Ectodermal cell (in vitro differentiated cells): ENCODE measurements at regions not wholly inside any gene's neighbourhood (a gene's known extent, or its start where the extent isn't known, plus 50 kb on each side); places are given as distances from the start of the nearest gene placed in this dataset.
"Not testable (repeated sequence)": the region's sequence is repeated elsewhere in the genome, so short reads cannot be mapped to it uniquely, and the experiment has no call there.

ENCODE experiments used
- H3K27ac ChIP-seq: 2 replicates; pipeline ENCODE4 v1.7.0; 2013; ENCODE audit warnings: mild to moderate bottlenecking, low read depth, low read length; ENCODE audit not compliant: insufficient read depth, poor library complexity, severe bottlenecking
- H3K27me3 ChIP-seq: 2 replicates; pipeline ENCODE4 v1.7.0; 2013; ENCODE audit warnings: mild to moderate bottlenecking, low read length; ENCODE audit not compliant: insufficient read depth, control insufficient read depth, poor library complexity, severe bottlenecking
- H3K36me3 ChIP-seq: one replicate; pipeline ENCODE4 v1.7.0; 2013; ENCODE audit warnings: low read length; ENCODE audit not compliant: control insufficient read depth, insufficient read depth
- H3K4me1 ChIP-seq: one replicate; pipeline ENCODE4 v1.7.0; 2013; ENCODE audit warnings: low read length; ENCODE audit not compliant: control insufficient read depth, insufficient read depth
- H3K4me3 ChIP-seq: 2 replicates; pipeline ENCODE4 v1.7.0; 2013; ENCODE audit warnings: low read depth, low read length, control low read depth; ENCODE audit not compliant: insufficient read depth
- H3K9me3 ChIP-seq: 2 replicates; pipeline ENCODE4 v1.7.0; 2013; ENCODE audit warnings: mild to moderate bottlenecking, low read length, moderate library complexity; ENCODE audit not compliant: control insufficient read depth
- WGBS, 2 experiments: methylation state at CpG; one replicate each; pipeline ENCODE4 v1.1.7; 2013; ENCODE audit warnings: missing lambda C conversion rate in 2 of 2; 5-methylcytosine and 5-hydroxymethylcytosine counted together

DNA sequence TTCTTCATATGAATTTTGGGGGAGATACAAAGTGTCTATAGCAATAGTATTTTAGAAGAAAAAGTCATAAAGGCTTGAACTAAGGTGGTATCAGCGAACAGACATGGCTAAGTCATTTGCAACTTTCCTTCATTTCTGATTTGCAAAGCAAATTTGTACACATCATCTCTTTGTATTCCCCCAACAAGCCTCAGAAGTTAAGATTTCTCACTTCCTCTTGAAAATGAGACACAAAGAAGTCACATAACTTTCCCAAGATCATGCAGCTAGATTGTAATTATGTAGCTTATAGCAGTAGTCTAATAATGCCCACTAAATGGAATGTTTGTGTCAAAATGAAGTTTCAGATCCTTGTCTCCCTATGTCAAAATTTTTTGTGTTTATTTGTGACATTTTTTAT is 709.8 kb upstream of the HS3ST1 start:
- Histone ChIP-seq H3K9me3 (no peaks in the 10 kb centered on the region), H3K27me3 (no peaks in the 10 kb centered on the region), H3K4me3 (no peak overlapping the region), H3K36me3 (no peaks in the 10 kb centered on the region), H3K27ac (no peak overlapping the region), H3K4me1 (no peaks in the 10 kb centered on the region)
- 82 to 90% methylated on average over 1 of the region's 1 CpG for WGBS, 2 experiments

DNA sequence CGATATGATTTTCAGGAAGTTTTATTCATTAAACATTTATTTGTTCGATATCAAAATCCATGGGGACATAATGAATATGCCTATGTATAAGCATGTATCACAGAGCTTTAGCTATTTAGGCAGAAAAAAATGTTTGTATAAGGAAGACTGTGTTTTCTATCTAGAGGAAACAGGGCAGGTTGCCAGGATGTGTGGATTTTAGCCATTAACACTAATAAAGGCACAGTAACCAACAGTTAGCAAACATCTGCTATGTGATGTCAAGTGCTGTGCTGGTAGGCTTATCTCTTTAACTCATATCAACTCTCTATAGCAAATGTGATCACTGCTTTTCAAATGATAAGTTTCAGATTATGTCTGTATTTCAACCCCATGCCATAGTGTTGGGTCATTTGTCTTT is 708.9 kb upstream of the HS3ST1 start:
- Histone ChIP-seq H3K4me3 (no peak overlapping the region), H3K36me3 (no peaks in the 10 kb centered on the region), H3K9me3 (no peaks in the 10 kb centered on the region), H3K4me1 (no peaks in the 10 kb centered on the region), H3K27ac (no peak overlapping the region), H3K27me3 (no peaks in the 10 kb centered on the region)
- 100% methylated on average over 1 of the region's 2 CpGs for WGBS, 2 experiments

DNA sequence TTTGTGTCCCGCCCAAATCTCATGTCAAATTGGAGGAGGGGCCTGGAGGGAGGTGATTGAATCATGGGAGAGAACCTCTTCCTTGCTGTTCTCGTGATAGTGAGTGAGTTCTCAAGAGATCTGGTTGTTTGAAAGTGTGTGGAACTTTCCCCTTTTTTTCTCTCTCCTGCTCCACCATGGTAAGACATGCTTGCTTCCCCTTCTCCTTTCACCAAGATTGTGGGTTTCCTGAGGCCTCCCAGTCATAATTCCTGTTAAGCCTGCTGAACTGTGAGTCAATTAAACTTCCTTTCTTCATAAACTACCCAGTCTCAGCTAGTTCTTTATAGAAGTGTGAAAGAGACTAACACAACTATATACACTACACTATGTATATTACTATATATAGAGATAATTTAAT is 697.8 kb upstream of the HS3ST1 start:
- H3K36me3 ChIP-seq: no peaks in the 10 kb centered on the region
- no peak overlapping the region for H3K4me3 ChIP-seq
- H3K27ac ChIP-seq: no peak overlapping the region
- WGBS, 2 experiments: 94 to 95% methylated on average over 2 of the region's 2 CpGs
- no peaks in the 10 kb centered on the region for H3K9me3 ChIP-seq
- H3K27me3 ChIP-seq: no peaks in the 10 kb centered on the region
- no peaks in the 10 kb centered on the region for H3K4me1 ChIP-seq

DNA sequence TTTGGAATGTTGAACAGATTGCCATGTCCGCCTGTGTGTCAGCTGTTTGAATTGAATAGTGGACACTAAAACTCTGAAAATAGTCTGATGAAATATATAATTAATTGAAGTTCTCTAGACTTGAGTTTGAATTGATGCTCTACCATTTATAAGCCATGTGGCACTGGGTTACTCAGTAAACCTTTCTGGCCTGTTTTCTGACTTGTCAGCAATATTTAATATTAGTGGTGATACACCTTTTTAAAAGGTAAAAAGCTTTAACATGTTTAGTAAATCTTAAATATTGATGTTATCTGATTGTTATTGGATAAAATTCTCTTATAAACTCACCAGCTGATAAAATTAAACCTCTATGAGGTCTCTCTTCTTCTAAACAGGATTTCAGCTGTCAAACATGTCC is 695.4 kb upstream of the HS3ST1 start:
- 94 to 96% methylated on average over 1 of the region's 1 CpG for WGBS, 2 experiments
- Histone ChIP-seq H3K9me3 (no peaks in the 10 kb centered on the region), H3K27ac (no peak overlapping the region), H3K27me3 (no peaks in the 10 kb centered on the region), H3K36me3 (no peaks in the 10 kb centered on the region), H3K4me1 (no peaks in the 10 kb centered on the region), H3K4me3 (no peak overlapping the region)

DNA sequence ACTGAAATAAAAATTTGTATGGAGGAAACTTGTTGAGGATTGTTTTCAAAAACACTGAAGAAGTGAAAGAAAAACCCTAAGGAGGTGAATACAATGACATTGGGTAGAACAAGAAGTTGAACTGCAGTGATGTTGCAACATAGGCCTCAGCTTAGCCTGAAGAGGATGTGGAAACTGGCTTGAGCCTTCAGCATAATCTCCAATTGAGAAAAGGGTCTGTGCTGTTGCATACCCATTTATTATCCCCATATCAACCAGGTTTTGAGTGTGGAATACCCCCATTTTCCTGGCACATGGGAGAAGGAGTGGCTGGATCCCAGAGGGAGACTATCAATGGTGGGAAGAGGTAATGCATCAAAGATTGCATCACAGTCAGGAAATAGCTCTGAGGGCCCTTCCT is 695.0 kb upstream of the HS3ST1 start:
- Histone ChIP-seq H3K4me3 (no peak overlapping the region), H3K27ac (no peak overlapping the region), H3K9me3 (no peaks in the 10 kb centered on the region), H3K4me1 (no peaks in the 10 kb centered on the region), H3K36me3 (no peaks in the 10 kb centered on the region), H3K27me3 (no peaks in the 10 kb centered on the region)

DNA sequence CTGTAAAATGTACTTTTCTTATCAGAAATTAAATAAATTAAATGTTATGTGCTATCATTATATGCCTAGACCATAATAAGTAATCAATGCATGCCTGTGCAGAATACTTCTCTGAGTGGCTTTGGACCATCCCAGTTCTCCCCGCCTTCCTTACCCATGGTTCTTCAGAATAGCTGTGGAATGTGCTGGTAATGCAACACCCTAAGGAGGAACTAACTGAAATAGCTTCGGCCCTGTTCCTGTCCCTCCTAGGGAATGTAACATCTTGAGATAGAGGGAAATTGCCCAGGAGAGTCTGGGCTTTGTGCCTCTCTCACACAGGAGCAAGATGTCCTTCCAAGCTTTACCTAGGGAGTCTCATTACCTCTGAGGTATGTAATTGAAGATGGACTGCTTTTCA is 693.6 kb upstream of the HS3ST1 start:
- H3K4me1 ChIP-seq: no peaks in the 10 kb centered on the region
- no peaks in the 10 kb centered on the region for H3K9me3 ChIP-seq
- WGBS, 2 experiments: 89 to 100% methylated on average over 2 of the region's 2 CpGs

DNA sequence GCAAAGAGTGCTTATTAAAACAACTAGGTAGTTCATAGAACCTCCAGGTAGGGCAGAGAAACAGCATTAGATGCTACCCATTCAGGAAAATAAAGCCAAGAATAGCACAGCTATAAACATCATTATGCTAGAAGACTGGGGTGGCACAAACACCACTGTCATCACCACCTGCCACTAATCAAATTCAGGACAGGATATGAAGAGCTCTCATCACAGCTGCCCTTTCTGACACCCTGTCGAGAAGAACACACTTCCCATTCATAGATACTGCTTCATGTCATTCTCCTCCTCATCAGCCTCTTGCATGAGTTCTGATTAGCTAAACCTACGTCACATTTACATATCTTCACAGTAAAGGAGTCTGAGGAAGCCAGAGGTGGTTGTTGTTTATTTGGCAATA is 692.3 kb upstream of the HS3ST1 start:
- 88 to 97% methylated on average over 1 to 2 of the region's 2 CpGs for WGBS, 2 experiments
- Histone ChIP-seq H3K4me3 (no peak overlapping the region), H3K9me3 (no peaks in the 10 kb centered on the region), H3K27me3 (no peaks in the 10 kb centered on the region), H3K27ac (no peak overlapping the region), H3K4me1 (no peaks in the 10 kb centered on the region), H3K36me3 (no peaks in the 10 kb centered on the region)

More for the DNA sequence above, 693.6 kb upstream of the HS3ST1 start:
- Histone ChIP-seq H3K27ac (no peak overlapping the region), H3K27me3 (no peaks in the 10 kb centered on the region), H3K36me3 (no peaks in the 10 kb centered on the region), H3K4me3 (no peak overlapping the region)

DNA sequence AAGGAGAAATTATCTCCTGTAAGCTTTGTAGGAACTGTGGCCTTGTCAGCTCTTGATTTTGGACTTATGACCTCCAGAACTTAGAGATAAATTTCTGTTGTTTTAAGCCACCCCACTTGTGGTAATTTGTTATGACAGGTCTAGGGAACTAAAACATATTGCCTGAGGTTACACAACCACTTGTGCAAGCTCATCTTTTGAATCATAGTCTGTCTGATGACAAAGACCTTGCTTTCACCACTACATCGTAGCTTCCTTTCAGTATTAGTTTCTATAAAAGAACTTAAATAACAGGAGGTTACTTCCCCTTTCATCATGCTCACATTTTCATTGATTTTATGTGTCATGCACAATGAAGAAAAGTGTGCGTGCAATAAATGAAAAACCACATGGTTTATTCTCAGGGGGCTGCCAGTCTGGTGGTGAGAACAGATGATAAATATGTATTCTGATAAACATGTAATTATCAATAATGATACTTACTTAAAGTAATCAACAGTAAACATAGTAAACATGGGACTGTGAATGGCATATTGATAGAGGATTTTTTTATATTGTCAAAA is 690.0 kb upstream of the HS3ST1 start:
- Histone ChIP-seq H3K27me3 (no peaks in the 10 kb centered on the region), H3K4me1 (no peaks in the 10 kb centered on the region), H3K9me3 (no peaks in the 10 kb centered on the region), H3K36me3 (no peaks in the 10 kb centered on the region), H3K4me3 (no peak overlapping the region), H3K27ac (no peak overlapping the region)
- 95% methylated on average over 2 of the region's 2 CpGs; no CpG with 5 or more reads in 1 of the 2 experiments for WGBS, 2 experiments

DNA sequence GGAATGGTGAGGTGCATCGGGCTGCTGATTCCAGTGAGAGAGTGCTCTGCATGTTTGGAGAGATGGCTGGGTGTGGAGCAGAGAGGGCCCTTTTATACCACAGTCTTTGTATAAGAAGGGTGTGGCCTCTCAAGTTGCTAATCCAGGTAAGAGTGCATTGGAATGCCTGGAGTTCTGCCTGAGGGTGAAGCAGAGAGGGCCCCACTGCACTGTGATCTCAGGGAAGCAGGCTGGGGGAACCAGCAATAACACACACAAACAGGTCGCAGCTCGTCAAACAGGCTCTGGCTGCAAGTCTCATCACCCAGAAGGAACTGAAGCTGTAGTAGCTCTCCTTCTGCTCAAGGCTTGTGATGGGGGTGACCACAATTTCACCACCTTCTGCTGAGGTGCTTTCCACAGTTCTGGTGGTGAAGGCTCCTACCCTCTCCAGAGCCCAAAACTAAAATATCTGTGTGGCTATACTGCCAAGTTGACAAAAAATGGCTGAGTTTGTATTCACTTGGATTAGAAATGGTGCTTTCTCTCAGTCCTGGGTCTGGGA is 687.4 kb upstream of the HS3ST1 start:
- no peaks in the 10 kb centered on the region for H3K27me3 ChIP-seq
- no peaks in the 10 kb centered on the region for H3K4me1 ChIP-seq
- H3K4me3 ChIP-seq: no peak overlapping the region
- H3K9me3 ChIP-seq: no peaks in the 10 kb centered on the region
- 91 to 95% methylated on average over 3 of the region's 3 CpGs for WGBS, 2 experiments
- H3K27ac ChIP-seq: no peak overlapping the region
- no peaks in the 10 kb centered on the region for H3K36me3 ChIP-seq

DNA sequence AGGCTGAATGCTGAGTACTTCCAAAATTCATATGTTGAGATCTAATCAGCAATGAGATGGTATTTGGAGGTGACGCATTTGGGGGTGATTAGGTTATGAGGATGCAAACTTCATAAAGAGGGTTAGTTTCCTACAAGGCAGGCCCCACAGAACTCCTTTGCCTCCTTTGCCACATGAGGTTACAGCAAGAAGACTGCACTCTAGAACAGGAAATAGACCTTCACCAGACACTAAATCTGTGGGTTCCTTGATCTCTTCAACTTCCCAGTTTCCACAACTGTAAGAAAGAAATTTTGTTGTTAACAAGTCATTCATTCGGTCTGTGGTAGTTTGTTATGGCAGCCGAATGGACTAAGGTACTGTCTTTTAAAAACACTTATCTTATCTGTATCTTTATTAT is 681.9 kb upstream of the HS3ST1 start:
- no peaks in the 10 kb centered on the region for H3K9me3 ChIP-seq
- no peak overlapping the region for H3K4me3 ChIP-seq
- 90 to 100% methylated on average over 1 of the region's 3 CpGs for WGBS, 2 experiments
- H3K27ac ChIP-seq: no peak overlapping the region
- H3K4me1 ChIP-seq: no peaks in the 10 kb centered on the region
- no peaks in the 10 kb centered on the region for H3K36me3 ChIP-seq
- H3K27me3 ChIP-seq: no peaks in the 10 kb centered on the region

DNA sequence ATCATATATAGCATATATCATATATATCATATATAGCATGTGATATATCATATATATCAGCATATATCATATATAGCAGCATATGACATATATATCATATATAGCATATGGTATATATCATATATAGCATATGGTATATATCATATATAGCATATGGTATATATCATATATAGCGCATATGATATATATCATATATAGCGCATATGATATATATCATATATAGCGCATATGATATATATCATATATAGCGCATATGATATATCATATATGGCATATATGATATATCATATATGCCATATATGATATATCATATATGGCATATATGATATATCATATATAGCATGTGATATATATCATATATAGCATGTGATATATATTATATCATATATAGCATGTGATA is 680.4 kb upstream of the HS3ST1 start:
- not testable (repeated sequence) for H3K9me3 ChIP-seq, H3K4me3 ChIP-seq, H3K27ac ChIP-seq, H3K27me3 ChIP-seq, H3K4me1 ChIP-seq, H3K36me3 ChIP-seq
- 100% methylated on average over 1 of the region's 4 CpGs; no CpG with 5 or more reads in 1 of the 2 experiments for WGBS, 2 experiments
